Fibroblast of mammary gland (primary cell): ENCODE measurements at regions not wholly inside any gene's neighbourhood (a gene's known extent, or its start where the extent isn't known, plus 50 kb on each side); places are given as distances from the start of the nearest gene placed in this dataset.

Experiments
- DNase-seq: peaks from one replicate; pipeline ENCODE4 v3.0.0-alpha.2; 2010; ENCODE audit warnings: low read depth
- H3K4me3 ChIP-seq: 2 replicates; pipeline ENCODE4 v1.5.1; 2011; ENCODE audit warnings: low read depth, mild to moderate bottlenecking, low read length, moderate library complexity; ENCODE audit not compliant: control insufficient read depth
- TF ChIP-seq, protein P1 (sequence below): conservative IDR thresholded peaks from 2 replicates; pipeline ENCODE4 v1.5.1; 2011; ENCODE audit warnings: low read depth, low read length, inconsistent platforms; ENCODE audit not compliant: control insufficient read depth, insufficient read depth

GRCh38 chr16:86293906-86294305 lies 216.4 kb upstream of the FOXF1 start:
- no peak for DNase-seq
- TF ChIP-seq, protein P1, sequence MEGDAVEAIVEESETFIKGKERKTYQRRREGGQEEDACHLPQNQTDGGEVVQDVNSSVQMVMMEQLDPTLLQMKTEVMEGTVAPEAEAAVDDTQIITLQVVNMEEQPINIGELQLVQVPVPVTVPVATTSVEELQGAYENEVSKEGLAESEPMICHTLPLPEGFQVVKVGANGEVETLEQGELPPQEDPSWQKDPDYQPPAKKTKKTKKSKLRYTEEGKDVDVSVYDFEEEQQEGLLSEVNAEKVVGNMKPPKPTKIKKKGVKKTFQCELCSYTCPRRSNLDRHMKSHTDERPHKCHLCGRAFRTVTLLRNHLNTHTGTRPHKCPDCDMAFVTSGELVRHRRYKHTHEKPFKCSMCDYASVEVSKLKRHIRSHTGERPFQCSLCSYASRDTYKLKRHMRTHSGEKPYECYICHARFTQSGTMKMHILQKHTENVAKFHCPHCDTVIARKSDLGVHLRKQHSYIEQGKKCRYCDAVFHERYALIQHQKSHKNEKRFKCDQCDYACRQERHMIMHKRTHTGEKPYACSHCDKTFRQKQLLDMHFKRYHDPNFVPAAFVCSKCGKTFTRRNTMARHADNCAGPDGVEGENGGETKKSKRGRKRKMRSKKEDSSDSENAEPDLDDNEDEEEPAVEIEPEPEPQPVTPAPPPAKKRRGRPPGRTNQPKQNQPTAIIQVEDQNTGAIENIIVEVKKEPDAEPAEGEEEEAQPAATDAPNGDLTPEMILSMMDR, result no peak
- H3K4me3 ChIP-seq, result no peak overlapping the region

DNA sequence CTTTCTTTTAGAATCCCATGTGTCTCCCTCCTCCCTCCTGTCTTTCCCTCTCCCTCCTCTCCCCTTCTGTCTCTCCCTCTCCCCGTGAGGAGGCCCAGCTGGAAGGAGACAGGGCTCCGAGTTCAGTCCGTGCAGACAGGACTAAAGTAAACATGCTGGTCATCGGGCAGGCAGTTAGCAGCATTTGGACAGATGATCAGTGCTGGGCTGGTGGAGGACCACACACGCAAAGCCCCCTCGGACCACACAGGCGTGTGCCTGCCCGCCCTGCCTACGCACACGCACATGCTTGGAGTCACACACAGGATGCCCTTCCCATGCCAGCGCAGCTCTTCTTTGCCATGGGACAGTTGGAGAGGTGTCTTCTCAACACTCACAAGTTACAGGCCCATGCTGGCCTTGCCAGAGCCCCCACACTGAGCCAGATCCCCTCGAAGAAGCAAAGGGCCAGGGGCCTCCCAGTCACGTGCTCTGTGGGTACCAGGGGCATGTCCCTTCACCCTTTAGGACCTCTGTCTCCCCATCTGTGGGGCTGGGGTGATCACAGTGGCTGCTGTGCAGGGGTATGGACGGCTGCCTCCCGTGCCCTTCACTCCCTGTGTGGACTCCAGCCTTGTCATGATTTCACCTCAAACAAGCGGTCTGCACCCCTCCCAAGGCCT lies 215.7 kb upstream of the FOXF1 start:
- no peak for DNase-seq
- TF ChIP-seq, protein P1, result no peak
- H3K4me3 ChIP-seq, result no peak overlapping the region

- H3K4me3 ChIP-seq, result no peak overlapping the region
- TF ChIP-seq, protein P1, result no peak
- no peak for DNase-seq
Observed at GRCh38 chr16:86296256-86296655, 214.1 kb upstream of the FOXF1 start.

DNA sequence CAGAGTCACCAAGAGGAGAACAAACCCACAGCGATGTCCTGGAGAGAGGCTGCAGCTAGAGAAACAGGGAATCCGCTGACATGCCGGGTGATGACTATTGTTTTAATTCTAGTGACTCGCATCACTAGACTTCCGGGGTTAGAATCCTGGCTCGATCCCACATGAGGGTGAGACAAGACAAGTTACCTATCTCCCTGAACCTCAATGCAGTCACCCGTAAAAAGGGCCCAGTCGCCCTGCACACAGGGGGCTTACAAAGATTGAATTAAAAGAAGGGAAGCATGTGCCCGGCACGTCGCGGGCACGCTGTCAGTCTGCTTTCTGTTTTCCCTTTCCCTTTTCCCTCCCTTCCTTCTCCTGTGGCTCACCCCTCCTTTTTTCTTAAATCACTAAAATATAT lies 212.9 kb upstream of the FOXF1 start:
- peak; percentile 36 for DNase-seq
- TF ChIP-seq, protein P1, result no peak
- H3K4me3 ChIP-seq, result no peak overlapping the region

GRCh38 chr16:86297866-86298757 lies 212.2 kb upstream of the FOXF1 start:
- TF ChIP-seq, protein P1, result no peak
- peak; percentile 51 for DNase-seq
- H3K4me3 ChIP-seq, result no peak overlapping the region

DNA sequence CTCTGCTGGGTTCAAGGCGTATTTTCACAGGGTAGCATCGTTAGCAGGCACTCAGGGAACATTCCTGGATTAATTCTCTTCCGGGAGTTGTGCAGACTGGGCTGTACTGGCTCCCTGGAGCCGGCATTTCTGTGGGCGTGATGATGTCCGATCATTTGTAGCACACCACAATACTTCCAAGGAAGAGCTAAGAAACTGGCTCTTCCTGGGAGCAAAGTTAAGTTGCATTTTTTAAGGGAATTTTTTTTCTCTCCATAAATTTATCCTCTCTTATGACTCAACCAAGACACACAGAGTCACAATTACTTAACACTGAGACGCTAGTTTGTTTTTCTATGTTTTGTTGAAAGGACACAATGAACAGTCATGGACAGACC lies 211.6 kb upstream of the FOXF1 start:
- peak; percentile 64 for DNase-seq
- no peak overlapping the region for H3K4me3 ChIP-seq
- TF ChIP-seq, protein P1, result no peak
